Neuron (in vitro differentiated cells): ENCODE measurements at regions not wholly inside any gene's neighbourhood (a gene's known extent, or its start where the extent isn't known, plus 50 kb on each side); places are given as distances from the start of the nearest gene placed in this dataset.

Experiments used
- H2AFZ ChIP-seq: one replicate; pipeline ENCODE4 v1.6.1; 2013; ENCODE audit warnings: low read depth, mild to moderate bottlenecking, inconsistent platforms, low read length, moderate library complexity
- H3K27me3 ChIP-seq: one replicate; pipeline ENCODE4 v1.6.1; 2013; ENCODE audit warnings: low read length; ENCODE audit not compliant: insufficient read depth
- H3K36me3 ChIP-seq: one replicate; pipeline ENCODE4 v1.6.1; 2013; ENCODE audit warnings: low read length; ENCODE audit not compliant: insufficient read depth
- H3K4me1 ChIP-seq: one replicate; pipeline ENCODE4 v1.6.1; 2013; ENCODE audit warnings: low read length; ENCODE audit not compliant: insufficient read depth
- H3K4me3 ChIP-seq: 2 replicates; pipeline ENCODE4 v1.5.1; 2013; ENCODE audit warnings: mild to moderate bottlenecking, low read length, moderate library complexity
- H3K9me3 ChIP-seq: one replicate; pipeline ENCODE4 v1.6.1; 2013; ENCODE audit warnings: low read length

DNA sequence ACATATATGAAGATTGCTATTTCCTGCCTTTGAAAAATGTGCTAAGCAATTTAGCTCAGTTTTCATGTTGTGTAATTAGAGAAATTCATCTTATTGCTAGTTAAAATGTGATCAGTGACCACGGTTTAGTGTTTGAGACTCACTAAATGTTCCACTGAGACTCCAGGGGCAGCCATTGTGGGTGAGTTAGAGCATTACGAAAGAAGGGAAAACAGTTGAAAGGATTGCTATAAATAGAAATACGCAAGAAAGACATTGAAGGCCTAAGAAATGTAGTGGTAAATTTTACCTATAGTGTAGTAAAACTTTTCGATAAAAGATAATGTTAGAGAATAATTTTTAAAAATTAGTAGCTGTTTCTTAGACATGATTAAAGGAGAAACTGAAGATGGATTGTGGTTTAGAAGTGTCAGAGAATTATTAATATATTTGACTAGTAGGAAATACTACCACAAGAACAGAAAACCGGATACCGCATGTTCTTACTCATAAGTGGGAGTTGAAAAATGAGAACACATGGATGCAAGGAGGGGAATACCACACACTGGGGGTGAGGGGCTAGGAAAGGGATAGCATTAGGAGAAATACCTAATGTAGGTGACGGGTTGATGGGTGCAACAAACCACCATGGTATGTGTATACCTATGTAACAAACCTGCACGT is 394.5 kb downstream of the SEMA3D start:
- Histone ChIP-seq H3K27me3 (no peaks in the 10 kb centered on the region), H3K4me1 (no peaks in the 10 kb centered on the region), H3K9me3 (peaks cover 2% of the 10 kb centered on the region), H2AFZ (no peak overlapping the region), H3K36me3 (no peaks in the 10 kb centered on the region), H3K4me3 (no peak overlapping the region)

DNA sequence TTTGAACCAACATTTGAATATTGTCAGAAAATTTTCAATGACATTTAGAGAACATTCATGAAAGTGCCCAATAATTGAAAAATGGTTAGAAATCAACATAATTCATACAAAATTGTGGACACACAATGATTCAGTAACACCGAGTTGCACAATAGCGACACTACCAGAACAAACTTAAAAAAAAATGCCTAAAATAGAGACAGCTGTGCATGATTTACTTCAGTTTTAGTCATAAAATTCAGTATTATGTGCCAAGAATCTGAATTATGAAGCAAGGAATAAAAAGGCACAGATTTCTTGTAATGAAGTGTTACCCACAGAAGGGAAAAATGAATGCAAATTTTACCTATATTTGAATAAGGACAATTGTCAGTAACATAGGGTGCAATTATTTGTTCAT is 396.0 kb downstream of the SEMA3D start:
- Histone ChIP-seq H3K27me3 (no peaks in the 10 kb centered on the region), H3K36me3 (no peaks in the 10 kb centered on the region), H2AFZ (no peak overlapping the region), H3K9me3 (no peaks in the 10 kb centered on the region), H3K4me3 (no peak overlapping the region), H3K4me1 (no peaks in the 10 kb centered on the region)

DNA sequence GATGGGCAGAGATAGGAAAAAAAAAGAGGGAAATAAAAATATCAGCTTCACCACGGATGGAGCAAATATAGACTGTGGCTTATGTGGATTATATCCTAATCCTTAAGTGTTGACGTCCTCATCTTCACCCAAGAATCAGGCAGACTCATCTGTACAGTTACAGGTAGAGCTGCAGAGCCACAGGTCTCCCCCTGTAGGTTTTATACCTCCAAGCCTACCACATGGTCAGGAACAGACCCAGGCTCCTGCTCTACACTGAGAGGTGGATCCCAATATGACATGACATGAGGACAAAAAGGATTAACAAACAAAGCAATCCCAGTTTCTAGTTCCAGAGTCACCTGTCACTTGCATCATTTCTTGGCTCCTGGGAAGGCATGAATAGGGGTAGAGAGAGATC is 400.8 kb downstream of the SEMA3D start:
- Histone ChIP-seq H3K36me3 (no peaks in the 10 kb centered on the region), H3K9me3 (no peaks in the 10 kb centered on the region), H2AFZ (no peak overlapping the region), H3K4me3 (no peak overlapping the region), H3K27me3 (no peaks in the 10 kb centered on the region), H3K4me1 (peaks cover 10% of the 10 kb centered on the region)

DNA sequence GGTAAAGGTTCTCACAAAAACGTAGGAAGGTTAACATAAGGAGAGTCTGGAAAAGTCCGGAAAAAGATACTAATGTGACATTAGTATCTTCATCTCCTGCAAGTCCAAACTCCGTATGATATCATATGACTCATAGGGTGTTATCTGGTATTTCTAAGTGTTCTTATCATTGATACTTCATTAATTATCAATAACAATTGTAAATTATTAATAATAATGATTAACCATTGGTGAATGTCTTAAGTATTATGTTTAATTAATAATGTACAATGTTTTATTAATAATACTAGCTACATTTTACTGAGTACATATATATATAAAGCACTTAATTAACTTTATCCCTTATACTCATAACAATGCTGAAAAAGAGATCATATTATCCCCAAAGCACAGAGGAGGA is 402.4 kb downstream of the SEMA3D start:
- Histone ChIP-seq H3K4me1 (peaks cover 10% of the 10 kb centered on the region), H2AFZ (no peak overlapping the region), H3K27me3 (no peaks in the 10 kb centered on the region), H3K9me3 (no peaks in the 10 kb centered on the region), H3K36me3 (no peaks in the 10 kb centered on the region), H3K4me3 (no peak overlapping the region)

DNA sequence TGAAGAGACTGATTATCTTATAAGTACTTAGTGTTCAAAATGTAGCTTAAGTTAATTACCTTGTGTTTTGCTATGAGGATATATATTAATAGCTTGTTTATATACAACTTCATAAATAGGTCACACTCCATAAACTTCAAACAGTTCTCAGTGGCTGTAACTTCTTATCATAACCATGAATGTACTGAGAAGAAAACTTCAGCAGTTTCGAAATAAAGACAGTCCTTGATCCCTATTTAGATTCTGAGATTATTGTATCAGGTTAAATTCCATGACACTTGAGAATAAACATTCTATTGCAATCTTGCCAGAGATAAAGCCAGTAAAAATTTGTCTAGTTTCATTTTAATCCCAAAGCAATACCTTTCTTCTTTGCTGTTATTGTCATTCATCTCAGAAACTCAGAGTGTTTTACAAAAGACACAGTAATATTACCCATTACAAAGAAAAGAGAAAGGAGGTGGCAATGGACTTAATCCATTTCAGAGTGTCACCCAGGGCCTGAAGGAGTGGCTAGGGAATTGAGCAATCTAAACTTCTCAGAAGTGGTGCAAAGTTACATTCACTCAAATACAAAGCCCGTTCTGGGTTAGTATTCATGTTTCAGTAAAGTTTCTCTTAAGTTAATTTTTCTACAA is 403.6 kb downstream of the SEMA3D start:
- Histone ChIP-seq H3K27me3 (no peaks in the 10 kb centered on the region), H2AFZ (peak overlapping the region; percentile 78), H3K36me3 (no peaks in the 10 kb centered on the region), H3K4me3 (no peak overlapping the region), H3K9me3 (no peaks in the 10 kb centered on the region), H3K4me1 (peaks cover 10% of the 10 kb centered on the region)

DNA sequence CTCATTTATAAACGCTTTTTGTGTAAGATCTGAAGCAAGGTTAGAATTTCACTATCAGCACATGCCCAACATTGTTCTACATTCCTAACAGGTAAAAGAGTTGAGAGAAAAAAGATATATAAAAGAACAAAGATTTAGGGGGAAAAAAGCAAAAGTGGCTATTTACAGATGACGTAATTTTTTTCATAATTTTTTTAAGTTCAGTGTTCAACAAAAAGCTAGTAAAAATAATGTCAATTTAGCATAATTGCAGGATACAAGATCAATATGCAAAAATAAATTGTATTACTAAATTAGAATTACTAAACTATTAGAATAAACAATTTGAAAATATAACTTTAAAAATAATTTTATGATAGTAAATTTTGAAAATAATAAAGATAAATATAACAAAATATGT is 405.0 kb downstream of the SEMA3D start:
- Histone ChIP-seq H3K4me3 (no peak overlapping the region), H3K36me3 (no peaks in the 10 kb centered on the region), H3K4me1 (peaks cover 10% of the 10 kb centered on the region), H2AFZ (no peak overlapping the region), H3K9me3 (no peaks in the 10 kb centered on the region), H3K27me3 (no peaks in the 10 kb centered on the region)

DNA sequence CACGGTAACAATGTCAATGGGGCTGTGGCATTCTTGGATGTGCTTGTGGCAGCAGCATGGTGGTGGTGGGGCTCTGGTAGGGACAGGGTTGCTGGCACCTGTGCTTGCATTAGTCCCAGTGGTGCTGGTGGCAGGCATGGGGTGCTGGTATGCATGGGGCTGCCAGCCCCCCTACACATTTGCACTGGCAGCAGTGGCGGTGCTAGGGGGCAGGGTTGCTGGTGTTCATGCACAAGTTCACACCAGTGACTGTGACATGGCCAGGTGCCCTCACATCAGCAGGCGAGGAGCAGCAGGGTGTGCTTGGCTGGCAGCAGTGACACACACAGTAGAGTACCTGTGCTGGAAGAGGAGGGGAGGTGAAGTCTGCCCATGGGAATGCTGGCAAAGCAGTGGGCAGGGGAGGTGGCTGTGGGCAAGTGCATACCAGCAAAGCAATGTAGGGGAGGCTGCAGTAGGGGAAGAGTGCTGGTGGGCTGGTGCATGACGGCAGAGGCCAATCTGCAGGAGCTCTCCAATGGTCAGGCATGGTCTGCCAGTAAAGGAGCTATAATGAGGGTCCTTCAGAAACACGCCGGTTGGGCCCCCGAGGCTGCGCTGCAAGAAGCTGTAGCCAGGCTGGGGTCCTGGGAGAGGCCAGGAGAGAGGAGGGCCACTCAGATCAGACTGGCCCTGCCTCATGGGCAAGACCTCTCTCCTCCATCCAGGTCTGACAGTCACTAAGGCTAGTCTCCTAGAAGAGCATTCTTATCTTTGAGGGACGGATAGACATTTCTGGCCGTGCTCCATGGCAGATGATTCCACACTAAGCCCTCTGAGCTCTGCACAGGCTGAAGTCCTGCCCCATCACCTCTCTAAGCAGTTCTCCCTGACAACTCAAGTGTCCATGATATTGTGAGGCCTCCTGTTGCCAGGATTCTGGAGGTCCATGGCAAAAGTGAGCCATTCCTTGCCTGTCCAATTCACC is 406.4 kb downstream of the SEMA3D start:
- Histone ChIP-seq H3K4me1 (peaks cover 10% of the 10 kb centered on the region), H2AFZ (no peak overlapping the region), H3K4me3 (no peak overlapping the region), H3K9me3 (no peaks in the 10 kb centered on the region), H3K36me3 (no peaks in the 10 kb centered on the region), H3K27me3 (no peaks in the 10 kb centered on the region)

DNA sequence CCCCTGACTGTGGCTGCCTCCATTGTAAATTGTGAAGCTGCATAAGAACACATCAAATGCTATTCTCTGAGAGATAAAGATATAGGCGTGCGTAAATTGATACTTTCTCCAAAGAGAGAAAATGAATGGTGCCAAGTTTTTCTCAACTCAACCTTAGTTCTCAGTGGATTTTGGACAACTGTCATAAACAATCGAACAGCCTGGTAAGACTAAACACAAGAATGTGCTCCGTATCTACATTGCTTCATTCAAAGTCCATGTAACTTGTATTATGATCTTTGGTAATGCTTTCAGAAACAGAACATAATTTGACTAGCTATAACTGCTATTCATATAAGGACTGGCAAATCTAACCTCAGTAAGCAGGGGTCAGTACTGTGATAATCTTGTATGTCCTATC is 429.1 kb downstream of the SEMA3D start:
- no peak overlapping the region for H3K4me3 ChIP-seq
- peak overlapping the region; percentile 3 for H2AFZ ChIP-seq
- H3K36me3 ChIP-seq = no peaks in the 10 kb centered on the region
- no peaks in the 10 kb centered on the region for H3K9me3 ChIP-seq
- no peaks in the 10 kb centered on the region for H3K27me3 ChIP-seq
- H3K4me1 ChIP-seq = no peaks in the 10 kb centered on the region

DNA sequence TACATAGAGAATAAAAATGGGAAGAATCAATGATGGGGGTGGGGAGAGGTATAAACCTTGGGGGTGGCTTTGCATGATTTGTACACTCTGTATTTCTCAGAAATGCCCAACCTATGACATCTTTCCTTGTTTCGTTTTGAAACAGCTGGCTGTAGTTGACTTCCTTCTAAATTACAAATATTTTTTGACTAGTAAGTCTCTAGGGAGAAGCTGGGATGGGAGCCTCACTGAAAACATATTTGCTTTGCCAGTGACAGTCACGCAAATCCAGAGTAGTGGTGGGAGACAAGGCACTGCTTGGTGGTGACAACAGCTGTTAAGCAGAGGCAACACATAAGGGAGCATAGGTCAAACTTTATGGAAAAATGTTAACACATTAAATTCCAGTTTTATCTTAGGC is 440.5 kb downstream of the SEMA3D start:
- H3K27me3 ChIP-seq = no peaks in the 10 kb centered on the region
- no peaks in the 10 kb centered on the region for H3K9me3 ChIP-seq
- H3K4me3 ChIP-seq = no peak overlapping the region
- H2AFZ ChIP-seq = no peak overlapping the region
- H3K36me3 ChIP-seq = no peaks in the 10 kb centered on the region
- no peaks in the 10 kb centered on the region for H3K4me1 ChIP-seq

DNA sequence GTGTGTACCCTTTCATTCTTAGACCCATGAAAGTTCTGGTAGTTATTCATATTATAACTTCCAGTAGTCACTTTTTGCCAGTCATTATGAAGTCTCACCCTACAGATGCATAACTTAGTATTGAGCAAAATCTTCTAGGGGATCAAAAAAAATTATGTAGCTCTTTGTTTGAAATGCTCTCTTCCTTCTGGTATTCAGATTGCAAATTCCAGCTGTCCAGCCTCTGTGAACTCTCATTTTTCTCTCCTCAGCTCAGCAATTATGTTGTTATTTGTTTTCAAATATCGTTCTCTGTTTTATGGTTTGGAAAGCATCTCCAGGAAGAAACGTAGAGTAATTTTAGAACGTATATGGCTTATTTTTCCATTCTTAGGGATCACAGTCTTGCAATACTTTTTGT is 442.5 kb downstream of the SEMA3D start:
- Histone ChIP-seq H3K4me1 (no peaks in the 10 kb centered on the region), H3K36me3 (no peaks in the 10 kb centered on the region), H2AFZ (no peak overlapping the region), H3K27me3 (no peaks in the 10 kb centered on the region), H3K9me3 (no peaks in the 10 kb centered on the region), H3K4me3 (no peak overlapping the region)

DNA sequence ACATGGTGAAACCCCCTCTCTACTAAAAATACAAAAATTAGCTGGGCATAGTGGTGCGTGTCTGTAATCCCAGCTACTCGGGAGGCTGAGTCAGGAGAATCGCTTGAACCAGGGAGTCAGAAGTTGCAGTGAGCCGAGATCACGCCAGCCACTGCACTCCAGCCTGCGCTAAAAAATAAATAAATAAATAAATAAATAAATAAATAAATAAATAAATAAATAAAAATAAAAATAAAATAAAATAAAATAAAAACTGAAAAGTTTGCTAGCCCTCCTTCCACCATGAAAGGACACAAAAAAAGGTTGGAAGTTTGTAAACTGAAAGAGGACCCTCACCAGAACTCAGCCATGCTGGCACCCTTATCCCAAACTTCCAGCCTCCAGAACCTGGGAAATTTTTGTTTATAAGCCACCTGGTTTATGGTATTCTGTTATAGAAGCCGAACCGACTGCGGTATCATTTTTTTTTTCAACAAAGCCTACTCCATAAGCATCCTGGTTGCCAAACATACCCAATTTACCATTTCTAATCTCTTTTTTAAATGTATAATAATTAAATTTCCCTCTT is 448.2 kb downstream of the SEMA3D start:
- Histone ChIP-seq H2AFZ (no peak overlapping the region), H3K4me1 (no peaks in the 10 kb centered on the region), H3K27me3 (no peaks in the 10 kb centered on the region), H3K4me3 (no peak overlapping the region), H3K36me3 (no peaks in the 10 kb centered on the region), H3K9me3 (no peaks in the 10 kb centered on the region)

DNA sequence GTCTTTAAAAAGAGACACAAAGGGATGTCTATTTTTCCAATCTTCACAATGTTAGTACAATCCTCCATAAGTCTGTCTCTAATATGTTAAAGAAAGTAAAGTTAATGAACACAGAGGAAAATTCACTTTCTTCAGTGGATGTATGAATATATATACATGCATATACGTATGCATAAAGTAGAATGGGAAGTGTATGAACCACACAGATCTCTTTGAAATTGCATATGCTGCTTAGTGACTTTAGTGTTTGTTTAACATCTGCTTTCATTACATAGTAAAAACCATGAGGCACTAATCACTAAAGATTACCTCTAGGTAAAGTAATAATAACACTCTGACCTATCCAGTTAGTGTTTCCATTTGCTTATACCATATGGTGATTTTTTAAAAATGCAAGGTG is 451.2 kb downstream of the SEMA3D start:
- H3K36me3 ChIP-seq = no peaks in the 10 kb centered on the region
- H3K27me3 ChIP-seq = no peaks in the 10 kb centered on the region
- H2AFZ ChIP-seq = no peak overlapping the region
- no peaks in the 10 kb centered on the region for H3K9me3 ChIP-seq
- no peak overlapping the region for H3K4me3 ChIP-seq
- H3K4me1 ChIP-seq = no peaks in the 10 kb centered on the region

DNA sequence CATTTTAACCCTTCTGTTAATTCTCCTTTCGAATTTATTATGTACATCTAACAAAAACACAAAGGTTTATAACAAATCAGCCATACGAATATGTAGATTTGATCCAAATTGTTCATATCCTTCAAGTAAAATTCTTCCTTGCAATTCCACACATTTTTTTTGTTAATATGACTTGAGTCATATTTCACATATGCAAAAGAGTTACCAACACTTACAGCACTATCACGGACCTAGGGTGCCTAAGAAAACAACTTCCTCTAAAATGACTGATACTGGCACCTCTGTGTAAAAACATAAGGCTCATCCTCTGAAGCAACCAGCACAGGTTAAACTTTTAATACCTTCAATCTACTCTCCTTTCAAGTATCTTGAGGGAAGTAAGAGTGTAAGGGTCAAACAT is 451.8 kb downstream of the SEMA3D start:
- Histone ChIP-seq H3K36me3 (no peaks in the 10 kb centered on the region), H3K4me3 (no peak overlapping the region), H2AFZ (no peak overlapping the region), H3K27me3 (no peaks in the 10 kb centered on the region), H3K4me1 (no peaks in the 10 kb centered on the region), H3K9me3 (no peaks in the 10 kb centered on the region)
